ENCODE measurements at regions not wholly inside any gene's neighbourhood (a gene's known extent, or its start where the extent isn't known, plus 50 kb on each side); places are given as distances from the start of the nearest gene placed in this dataset.

DNA sequence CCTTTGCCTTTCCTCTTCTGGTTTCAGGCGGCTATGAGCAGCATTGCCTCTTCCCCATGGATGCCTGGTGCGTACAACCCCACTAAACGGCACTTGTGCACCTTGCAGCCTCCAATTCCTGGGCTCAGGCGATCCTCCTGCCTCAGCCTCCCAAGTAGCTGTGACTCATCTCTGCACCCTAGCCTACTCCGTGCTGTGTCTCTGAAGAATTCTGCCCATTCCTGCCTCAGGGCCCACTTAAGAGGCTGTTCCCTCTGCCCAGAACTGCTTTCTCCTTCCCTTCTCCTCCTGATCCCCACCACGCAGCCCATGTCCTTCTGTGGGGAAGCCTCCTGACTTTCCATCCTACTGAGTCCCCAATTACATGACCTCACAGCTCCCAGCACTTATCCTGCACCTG is 142.2 kb upstream of the ZNF507 start:
- TF ChIP-seq POLR2AphosphoS5 (IDR thresholded peaks at IDR 0.05; ENCODE audit: insufficient read depth in 1 of 2, low read depth in 1 of 2), result no peak
- TF ChIP-seq, protein P1, sequence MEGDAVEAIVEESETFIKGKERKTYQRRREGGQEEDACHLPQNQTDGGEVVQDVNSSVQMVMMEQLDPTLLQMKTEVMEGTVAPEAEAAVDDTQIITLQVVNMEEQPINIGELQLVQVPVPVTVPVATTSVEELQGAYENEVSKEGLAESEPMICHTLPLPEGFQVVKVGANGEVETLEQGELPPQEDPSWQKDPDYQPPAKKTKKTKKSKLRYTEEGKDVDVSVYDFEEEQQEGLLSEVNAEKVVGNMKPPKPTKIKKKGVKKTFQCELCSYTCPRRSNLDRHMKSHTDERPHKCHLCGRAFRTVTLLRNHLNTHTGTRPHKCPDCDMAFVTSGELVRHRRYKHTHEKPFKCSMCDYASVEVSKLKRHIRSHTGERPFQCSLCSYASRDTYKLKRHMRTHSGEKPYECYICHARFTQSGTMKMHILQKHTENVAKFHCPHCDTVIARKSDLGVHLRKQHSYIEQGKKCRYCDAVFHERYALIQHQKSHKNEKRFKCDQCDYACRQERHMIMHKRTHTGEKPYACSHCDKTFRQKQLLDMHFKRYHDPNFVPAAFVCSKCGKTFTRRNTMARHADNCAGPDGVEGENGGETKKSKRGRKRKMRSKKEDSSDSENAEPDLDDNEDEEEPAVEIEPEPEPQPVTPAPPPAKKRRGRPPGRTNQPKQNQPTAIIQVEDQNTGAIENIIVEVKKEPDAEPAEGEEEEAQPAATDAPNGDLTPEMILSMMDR (IDR thresholded peaks at IDR 0.05), result no peak
